ENCODE measurements at regions not wholly inside any gene's neighbourhood (a gene's known extent, or its start where the extent isn't known, plus 50 kb on each side); places are given as distances from the start of the nearest gene placed in this dataset.

DNA sequence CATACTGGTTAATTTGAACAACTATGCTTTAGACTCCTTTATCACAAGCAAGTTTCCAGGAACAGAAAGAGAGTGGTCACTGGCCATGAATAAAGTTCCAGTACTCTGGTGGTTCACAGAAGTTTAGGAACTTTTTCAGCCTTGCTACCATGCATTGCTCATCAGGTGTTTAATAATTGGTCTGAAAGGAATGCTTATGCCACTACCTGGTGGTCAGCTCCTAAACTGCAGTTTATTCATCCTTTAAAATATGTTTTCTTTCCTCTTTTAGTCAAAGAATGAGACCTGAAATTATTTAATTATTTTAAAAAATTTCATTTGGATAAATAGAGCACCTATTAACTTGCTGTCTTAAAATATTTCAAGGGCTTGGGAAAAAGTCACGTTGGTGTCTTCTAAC is 260.1 kb upstream of the OR4E1 start:
- CTCF ChIA-PET (ENCODE audit: partially characterized antibody): interaction anchor here (1.0 to 2.0 kb wide), 7 partner anchors 13 to 52 kb away, joined by 3 to 8 read pairs (median 5); no protein-coding TSS in a partner anchor
- POLR2A ChIA-PET (ENCODE audit: partially characterized antibody): no interaction called here
- Histone ChIP-seq H3K27ac (ENCODE audit: low read depth, low read length) (no peak overlapping the region), H3K9me3 (ENCODE audit: insufficient read depth in 2 of 2, low read depth in 1 of 2, low read length in 1 of 2) (no peaks in the 10 kb centered on the region), H3K56ac (replicated peaks; ENCODE audit: insufficient read length, low read depth, low read length) (no peak overlapping the region), H2BK120ac (replicated peaks; ENCODE audit: low read depth, low read length) (no peak overlapping the region), H3K79me1 (ENCODE audit: low read depth, low read length) (no peaks in the 10 kb centered on the region), H2BK12ac (ENCODE audit: low read depth, low read length) (no peak overlapping the region), H2BK20ac (ENCODE audit: low read length) (no peak overlapping the region), H3K27me3 (replicated peaks in 1 of 4; ENCODE audit: control insufficient read depth in 3 of 4, extremely low read depth in 1 of 4, insufficient read depth in 3 of 4, low read length in 3 of 4) (no peaks in the 10 kb centered on the region), H3K4me2 (ENCODE audit: insufficient read depth in 1 of 2, low read depth in 2 of 2, low read length in 2 of 2) (no peak overlapping the region), H3K4me1 (replicated peaks in 1 of 4; ENCODE audit: control insufficient read depth in 3 of 4, insufficient read depth in 4 of 4, low read length in 3 of 4) (peaks cover 0 to 2% (median 0%) of the 10 kb centered on the region in 4 experiments; a peak in 1 of 7 replicates), H3K79me2 (ENCODE audit: control insufficient read depth in 1 of 2, insufficient read depth in 2 of 2, low read length in 2 of 2) (no peaks in the 10 kb centered on the region), H4K8ac (ENCODE audit: extremely low read depth, insufficient read depth, low read length) (no peak overlapping the region), H2BK15ac (ENCODE audit: low read length) (no peak overlapping the region), H4K20me1 (replicated peaks in 1 of 2; ENCODE audit: control insufficient read depth in 1 of 2, insufficient read depth in 2 of 2, low read length in 2 of 2) (no peaks in the 10 kb centered on the region), H3K18ac (ENCODE audit: extremely low read depth, low read length) (no peak overlapping the region), H3K9ac (replicated peaks in 1 of 4; ENCODE audit: extremely low read depth in 1 of 4, low read depth in 3 of 4, low read length in 3 of 4) (no peak overlapping the region), H2BK5ac (ENCODE audit: low read depth, low read length) (no peak overlapping the region), H3K14ac (ENCODE audit: insufficient read length) (no peak overlapping the region), H3K23ac (ENCODE audit: insufficient read length) (no peak overlapping the region), H2AFZ (ENCODE audit: low read length) (no peak overlapping the region), H4K5ac (ENCODE audit: insufficient read length, low read depth, low read length) (no peak overlapping the region), H2AK5ac (ENCODE audit: low read depth, low read length) (no peak overlapping the region), H3K4me3 (ENCODE audit: extremely low read depth in 1 of 4, insufficient read depth in 2 of 4, low read depth in 3 of 4, low read length in 4 of 4) (no peak overlapping the region), H3K36me3 (ENCODE audit: control insufficient read depth in 2 of 4, insufficient read depth in 4 of 4, low read length in 3 of 4) (no peaks in the 10 kb centered on the region), H4K91ac (replicated peaks; ENCODE audit: insufficient read length, low read length) (no peak overlapping the region), H3K23me2 (ENCODE audit: low read depth, low read length) (no peaks in the 10 kb centered on the region), H3K4ac (replicated peaks; ENCODE audit: insufficient read length, low read depth, low read length) (no peak overlapping the region)
- 59% methylated on average over 1 of the region's 1 CpG; no CpG with 5 or more reads in 1 of the 2 experiments for WGBS, 2 experiments (ENCODE audit: extremely low coverage in 1 of 2, insufficient coverage in 1 of 2, insufficient read length in 1 of 2, insufficient replicate concordance in 2 of 2, low coverage in 1 of 2, low lambda C conversion rate in 2 of 2, missing lambda C conversion rate in 1 of 2)
- FAIRE-seq: no peak
- DNase-seq (ENCODE audit: low read depth in 1 of 2, low spot score in 2 of 2): no peak
- TF ChIP-seq SIX5 (IDR thresholded peaks at IDR 0.05; ENCODE audit: low read depth, low read length) (no peak), RAD21 (IDR thresholded peaks at IDR 0.05 in 1 of 2, conservative IDR thresholded peaks at IDR 0.05 in 1 of 2; ENCODE audit: low read depth in 2 of 2, low read length in 2 of 2) (peak; percentile 29 to 32), HDAC2 (IDR thresholded peaks at IDR 0.05; ENCODE audit: borderline replicate concordance in 1 of 2, low read depth in 2 of 2, low read length in 2 of 2) (no peak), HDAC6 (IDR thresholded peaks at IDR 0.05; ENCODE audit: low read depth, low read length) (no peak), SP1 (IDR thresholded peaks at IDR 0.05; ENCODE audit: low read depth, low read length) (no peak)
- TF ChIP-seq, protein P1, sequence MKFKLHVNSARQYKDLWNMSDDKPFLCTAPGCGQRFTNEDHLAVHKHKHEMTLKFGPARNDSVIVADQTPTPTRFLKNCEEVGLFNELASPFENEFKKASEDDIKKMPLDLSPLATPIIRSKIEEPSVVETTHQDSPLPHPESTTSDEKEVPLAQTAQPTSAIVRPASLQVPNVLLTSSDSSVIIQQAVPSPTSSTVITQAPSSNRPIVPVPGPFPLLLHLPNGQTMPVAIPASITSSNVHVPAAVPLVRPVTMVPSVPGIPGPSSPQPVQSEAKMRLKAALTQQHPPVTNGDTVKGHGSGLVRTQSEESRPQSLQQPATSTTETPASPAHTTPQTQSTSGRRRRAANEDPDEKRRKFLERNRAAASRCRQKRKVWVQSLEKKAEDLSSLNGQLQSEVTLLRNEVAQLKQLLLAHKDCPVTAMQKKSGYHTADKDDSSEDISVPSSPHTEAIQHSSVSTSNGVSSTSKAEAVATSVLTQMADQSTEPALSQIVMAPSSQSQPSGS (IDR thresholded peaks at IDR 0.05; ENCODE audit: low read length): no peak
- TF ChIP-seq, protein P2, sequence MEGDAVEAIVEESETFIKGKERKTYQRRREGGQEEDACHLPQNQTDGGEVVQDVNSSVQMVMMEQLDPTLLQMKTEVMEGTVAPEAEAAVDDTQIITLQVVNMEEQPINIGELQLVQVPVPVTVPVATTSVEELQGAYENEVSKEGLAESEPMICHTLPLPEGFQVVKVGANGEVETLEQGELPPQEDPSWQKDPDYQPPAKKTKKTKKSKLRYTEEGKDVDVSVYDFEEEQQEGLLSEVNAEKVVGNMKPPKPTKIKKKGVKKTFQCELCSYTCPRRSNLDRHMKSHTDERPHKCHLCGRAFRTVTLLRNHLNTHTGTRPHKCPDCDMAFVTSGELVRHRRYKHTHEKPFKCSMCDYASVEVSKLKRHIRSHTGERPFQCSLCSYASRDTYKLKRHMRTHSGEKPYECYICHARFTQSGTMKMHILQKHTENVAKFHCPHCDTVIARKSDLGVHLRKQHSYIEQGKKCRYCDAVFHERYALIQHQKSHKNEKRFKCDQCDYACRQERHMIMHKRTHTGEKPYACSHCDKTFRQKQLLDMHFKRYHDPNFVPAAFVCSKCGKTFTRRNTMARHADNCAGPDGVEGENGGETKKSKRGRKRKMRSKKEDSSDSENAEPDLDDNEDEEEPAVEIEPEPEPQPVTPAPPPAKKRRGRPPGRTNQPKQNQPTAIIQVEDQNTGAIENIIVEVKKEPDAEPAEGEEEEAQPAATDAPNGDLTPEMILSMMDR (IDR thresholded peaks at IDR 0.05; ENCODE audit: control extremely low read depth in 1 of 3, insufficient read depth in 1 of 3, low read depth in 1 of 3, low read length in 3 of 3): peak in 2 of 3 experiments; percentile 13 to 22; a peak in 2 of 4 replicates
